ENCODE measurements at regions not wholly inside any gene's neighbourhood (a gene's known extent, or its start where the extent isn't known, plus 50 kb on each side); places are given as distances from the start of the nearest gene placed in this dataset.

- TF ChIP-seq ZNF709 (CRISPR knock-in tag; IDR thresholded peaks at IDR 0.05) (no peak), SMYD3 (CRISPR knock-in tag; IDR thresholded peaks at IDR 0.05) (no peak), NR2F6 (IDR thresholded peaks at IDR 0.05) (0 out of 2 replicates have a peak, but pooled peaks have one; percentile 30), NR2F6 (CRISPR knock-in tag; IDR thresholded peaks at IDR 0.05) (no peak), ZNF333 (CRISPR knock-in tag; IDR thresholded peaks at IDR 0.05; ENCODE audit: borderline replicate concordance) (no peak), NR3C1 (CRISPR knock-in tag; IDR thresholded peaks at IDR 0.05) (no peak), ATF7-NPFF (CRISPR knock-in tag; IDR thresholded peaks at IDR 0.05; ENCODE audit: low read depth) (no peak), KLF15 (CRISPR knock-in tag; IDR thresholded peaks at IDR 0.05; ENCODE audit: borderline replicate concordance) (no peak), JUN (CRISPR knock-in tag; IDR thresholded peaks at IDR 0.05) (no peak), ZBTB1 (CRISPR knock-in tag; IDR thresholded peaks at IDR 0.05; ENCODE audit: borderline replicate concordance) (no peak), FOXP1 (IDR thresholded peaks at IDR 0.05) (no peak), FOXP1 (CRISPR knock-in tag; IDR thresholded peaks at IDR 0.05) (peak; percentile 91), ZNF431 (CRISPR knock-in tag; IDR thresholded peaks at IDR 0.05; ENCODE audit: borderline replicate concordance, low read depth) (no peak), XBP1 (CRISPR knock-in tag; IDR thresholded peaks at IDR 0.05) (no peak), ZNF3 (CRISPR knock-in tag; IDR thresholded peaks at IDR 0.05) (peak; percentile 90), KDM5A (IDR thresholded peaks at IDR 0.05; ENCODE audit: borderline replicate concordance, low read length) (no peak), ZNF10 (CRISPR knock-in tag; IDR thresholded peaks at IDR 0.05; ENCODE audit: borderline replicate concordance, low read depth) (no peak), ZNF710 (CRISPR knock-in tag; IDR thresholded peaks at IDR 0.05; ENCODE audit: borderline replicate concordance) (peak; percentile 55; the same call in 1 of the 2 replicates), CC2D1A (CRISPR knock-in tag; IDR thresholded peaks at IDR 0.05) (no peak), TBP (CRISPR knock-in tag; IDR thresholded peaks at IDR 0.05) (no peak)
- TF ChIP-seq, protein P1, sequence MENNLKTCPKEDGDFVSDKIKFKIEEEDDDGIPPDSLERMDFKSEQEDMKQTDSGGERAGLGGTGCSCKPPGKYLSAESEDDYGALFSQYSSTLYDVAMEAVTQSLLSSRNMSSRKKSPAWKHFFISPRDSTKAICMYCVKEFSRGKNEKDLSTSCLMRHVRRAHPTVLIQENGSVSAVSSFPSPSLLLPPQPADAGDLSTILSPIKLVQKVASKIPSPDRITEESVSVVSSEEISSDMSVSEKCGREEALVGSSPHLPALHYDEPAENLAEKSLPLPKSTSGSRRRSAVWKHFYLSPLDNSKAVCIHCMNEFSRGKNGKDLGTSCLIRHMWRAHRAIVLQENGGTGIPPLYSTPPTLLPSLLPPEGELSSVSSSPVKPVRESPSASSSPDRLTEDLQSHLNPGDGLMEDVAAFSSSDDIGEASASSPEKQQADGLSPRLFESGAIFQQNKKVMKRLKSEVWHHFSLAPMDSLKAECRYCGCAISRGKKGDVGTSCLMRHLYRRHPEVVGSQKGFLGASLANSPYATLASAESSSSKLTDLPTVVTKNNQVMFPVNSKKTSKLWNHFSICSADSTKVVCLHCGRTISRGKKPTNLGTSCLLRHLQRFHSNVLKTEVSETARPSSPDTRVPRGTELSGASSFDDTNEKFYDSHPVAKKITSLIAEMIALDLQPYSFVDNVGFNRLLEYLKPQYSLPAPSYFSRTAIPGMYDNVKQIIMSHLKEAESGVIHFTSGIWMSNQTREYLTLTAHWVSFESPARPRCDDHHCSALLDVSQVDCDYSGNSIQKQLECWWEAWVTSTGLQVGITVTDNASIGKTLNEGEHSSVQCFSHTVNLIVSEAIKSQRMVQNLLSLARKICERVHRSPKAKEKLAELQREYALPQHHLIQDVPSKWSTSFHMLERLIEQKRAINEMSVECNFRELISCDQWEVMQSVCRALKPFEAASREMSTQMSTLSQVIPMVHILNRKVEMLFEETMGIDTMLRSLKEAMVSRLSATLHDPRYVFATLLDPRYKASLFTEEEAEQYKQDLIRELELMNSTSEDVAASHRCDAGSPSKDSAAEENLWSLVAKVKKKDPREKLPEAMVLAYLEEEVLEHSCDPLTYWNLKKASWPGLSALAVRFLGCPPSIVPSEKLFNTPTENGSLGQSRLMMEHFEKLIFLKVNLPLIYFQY (CRISPR knock-in tag; IDR thresholded peaks at IDR 0.05; ENCODE audit: borderline replicate concordance) = no peak
- TF ChIP-seq, protein P2, sequence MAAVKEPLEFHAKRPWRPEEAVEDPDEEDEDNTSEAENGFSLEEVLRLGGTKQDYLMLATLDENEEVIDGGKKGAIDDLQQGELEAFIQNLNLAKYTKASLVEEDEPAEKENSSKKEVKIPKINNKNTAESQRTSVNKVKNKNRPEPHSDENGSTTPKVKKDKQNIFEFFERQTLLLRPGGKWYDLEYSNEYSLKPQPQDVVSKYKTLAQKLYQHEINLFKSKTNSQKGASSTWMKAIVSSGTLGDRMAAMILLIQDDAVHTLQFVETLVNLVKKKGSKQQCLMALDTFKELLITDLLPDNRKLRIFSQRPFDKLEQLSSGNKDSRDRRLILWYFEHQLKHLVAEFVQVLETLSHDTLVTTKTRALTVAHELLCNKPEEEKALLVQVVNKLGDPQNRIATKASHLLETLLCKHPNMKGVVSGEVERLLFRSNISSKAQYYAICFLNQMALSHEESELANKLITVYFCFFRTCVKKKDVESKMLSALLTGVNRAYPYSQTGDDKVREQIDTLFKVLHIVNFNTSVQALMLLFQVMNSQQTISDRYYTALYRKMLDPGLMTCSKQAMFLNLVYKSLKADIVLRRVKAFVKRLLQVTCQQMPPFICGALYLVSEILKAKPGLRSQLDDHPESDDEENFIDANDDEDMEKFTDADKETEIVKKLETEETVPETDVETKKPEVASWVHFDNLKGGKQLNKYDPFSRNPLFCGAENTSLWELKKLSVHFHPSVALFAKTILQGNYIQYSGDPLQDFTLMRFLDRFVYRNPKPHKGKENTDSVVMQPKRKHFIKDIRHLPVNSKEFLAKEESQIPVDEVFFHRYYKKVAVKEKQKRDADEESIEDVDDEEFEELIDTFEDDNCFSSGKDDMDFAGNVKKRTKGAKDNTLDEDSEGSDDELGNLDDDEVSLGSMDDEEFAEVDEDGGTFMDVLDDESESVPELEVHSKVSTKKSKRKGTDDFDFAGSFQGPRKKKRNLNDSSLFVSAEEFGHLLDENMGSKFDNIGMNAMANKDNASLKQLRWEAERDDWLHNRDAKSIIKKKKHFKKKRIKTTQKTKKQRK (IDR thresholded peaks at IDR 0.05; ENCODE audit: low read length) = no peak
- TF ChIP-seq, protein P3, sequence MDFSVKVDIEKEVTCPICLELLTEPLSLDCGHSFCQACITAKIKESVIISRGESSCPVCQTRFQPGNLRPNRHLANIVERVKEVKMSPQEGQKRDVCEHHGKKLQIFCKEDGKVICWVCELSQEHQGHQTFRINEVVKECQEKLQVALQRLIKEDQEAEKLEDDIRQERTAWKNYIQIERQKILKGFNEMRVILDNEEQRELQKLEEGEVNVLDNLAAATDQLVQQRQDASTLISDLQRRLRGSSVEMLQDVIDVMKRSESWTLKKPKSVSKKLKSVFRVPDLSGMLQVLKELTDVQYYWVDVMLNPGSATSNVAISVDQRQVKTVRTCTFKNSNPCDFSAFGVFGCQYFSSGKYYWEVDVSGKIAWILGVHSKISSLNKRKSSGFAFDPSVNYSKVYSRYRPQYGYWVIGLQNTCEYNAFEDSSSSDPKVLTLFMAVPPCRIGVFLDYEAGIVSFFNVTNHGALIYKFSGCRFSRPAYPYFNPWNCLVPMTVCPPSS (IDR thresholded peaks at IDR 0.05) = no peak
These were observed 220.5 kb downstream of the RBM26 start (continued) for GRCh38 chr13:79185580-79185979.
